GM21619 (cell line): ENCODE measurements at regions not wholly inside any gene's neighbourhood (a gene's known extent, or its start where the extent isn't known, plus 50 kb on each side); places are given as distances from the start of the nearest gene placed in this dataset.
"Not testable (repeated sequence)": the region's sequence is repeated elsewhere in the genome, so short reads cannot be mapped to it uniquely, and the experiment has no call there.

Experiments
- ATAC-seq: cut with Tn5 transposase; IDR thresholded peaks from one replicate; pipeline ENCODE4 v1.9.1; 2021; ENCODE audit not compliant: unreplicated experiment

- peak; percentile 97 for ATAC-seq
Observed at GRCh38 chr5:162209005-162209605, 141.5 kb downstream of the GABRG2 start.

DNA sequence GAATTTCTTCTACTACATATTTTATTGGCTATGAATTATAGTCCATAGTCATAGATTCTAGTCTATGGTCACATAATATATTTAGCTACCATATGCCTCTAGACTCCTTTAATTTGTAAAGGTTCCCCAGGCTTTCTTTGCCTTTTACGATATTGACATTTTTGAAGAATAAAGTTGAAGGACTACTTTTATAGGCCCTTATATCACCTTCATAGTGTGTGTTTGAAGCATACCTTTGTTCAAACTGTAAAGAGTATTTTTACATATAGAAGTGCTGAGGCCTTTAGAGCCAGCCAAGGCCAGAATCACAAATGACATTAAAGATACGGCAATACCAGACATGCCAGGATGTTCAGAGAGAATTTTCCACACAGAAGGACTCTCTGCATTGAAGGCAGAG lies 147.0 kb downstream of the GABRG2 start:
- no peak for ATAC-seq

- ATAC-seq: no peak
Observed at GRCh38 chr5:162217037-162217436, 149.5 kb downstream of the GABRG2 start.

GRCh38 chr5:162221910-162222309 lies 154.3 kb downstream of the GABRG2 start:
- ATAC-seq: no peak

DNA sequence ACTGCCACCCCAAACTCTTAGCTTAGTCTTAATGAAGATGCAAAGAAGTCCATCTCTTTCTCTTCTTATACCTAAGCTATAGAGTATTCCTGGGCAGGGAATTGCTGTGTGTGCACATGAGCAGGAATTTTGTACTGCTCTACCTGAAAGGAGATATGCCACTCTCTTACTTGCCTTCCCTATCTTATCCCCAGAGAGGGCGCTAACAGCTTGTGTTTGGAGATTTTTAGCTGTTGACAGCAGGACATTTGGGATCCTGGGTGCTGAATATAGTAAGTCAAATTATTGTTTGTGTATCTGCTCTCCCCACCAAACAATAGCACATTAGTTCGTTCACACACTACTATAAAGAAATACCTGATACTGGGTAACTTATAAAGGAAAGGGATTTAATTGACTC lies 159.5 kb downstream of the GABRG2 start:
- ATAC-seq: no peak

GRCh38 chr5:162230348-162230747 lies 162.8 kb downstream of the GABRG2 start:
- ATAC-seq: no peak

- ATAC-seq: no peak
Observed at GRCh38 chr5:162231522-162231921, 163.9 kb downstream of the GABRG2 start.

- no peak for ATAC-seq
Observed at GRCh38 chr5:162240734-162241133, 173.2 kb downstream of the GABRG2 start.

- ATAC-seq: no peak
Observed at GRCh38 chr5:162242416-162242815, 174.8 kb downstream of the GABRG2 start.

GRCh38 chr5:162243651-162244050 lies 176.1 kb downstream of the GABRG2 start:
- ATAC-seq: no peak

GRCh38 chr5:162248107-162248713 lies 180.6 kb downstream of the GABRG2 start:
- ATAC-seq: peak; percentile 65

DNA sequence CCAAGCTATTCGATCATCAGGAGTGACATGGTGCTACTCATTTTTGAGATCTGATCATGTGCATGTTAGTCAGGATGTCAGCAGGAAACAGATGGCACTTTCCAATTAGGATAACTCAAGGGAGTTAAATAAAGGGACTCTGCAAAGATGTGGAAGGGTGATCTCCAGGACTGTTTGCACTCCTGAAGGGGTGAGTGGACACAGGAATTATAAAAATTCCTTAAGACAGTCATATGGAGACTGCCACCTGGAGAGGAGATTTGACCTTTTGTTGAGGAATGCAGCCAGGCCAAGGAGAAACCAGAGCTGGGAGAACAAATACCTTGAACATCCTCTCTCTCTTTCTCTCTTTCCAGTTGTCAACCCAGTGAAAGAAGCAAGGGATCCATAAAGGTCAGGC lies 189.1 kb downstream of the GABRG2 start:
- ATAC-seq: no peak

DNA sequence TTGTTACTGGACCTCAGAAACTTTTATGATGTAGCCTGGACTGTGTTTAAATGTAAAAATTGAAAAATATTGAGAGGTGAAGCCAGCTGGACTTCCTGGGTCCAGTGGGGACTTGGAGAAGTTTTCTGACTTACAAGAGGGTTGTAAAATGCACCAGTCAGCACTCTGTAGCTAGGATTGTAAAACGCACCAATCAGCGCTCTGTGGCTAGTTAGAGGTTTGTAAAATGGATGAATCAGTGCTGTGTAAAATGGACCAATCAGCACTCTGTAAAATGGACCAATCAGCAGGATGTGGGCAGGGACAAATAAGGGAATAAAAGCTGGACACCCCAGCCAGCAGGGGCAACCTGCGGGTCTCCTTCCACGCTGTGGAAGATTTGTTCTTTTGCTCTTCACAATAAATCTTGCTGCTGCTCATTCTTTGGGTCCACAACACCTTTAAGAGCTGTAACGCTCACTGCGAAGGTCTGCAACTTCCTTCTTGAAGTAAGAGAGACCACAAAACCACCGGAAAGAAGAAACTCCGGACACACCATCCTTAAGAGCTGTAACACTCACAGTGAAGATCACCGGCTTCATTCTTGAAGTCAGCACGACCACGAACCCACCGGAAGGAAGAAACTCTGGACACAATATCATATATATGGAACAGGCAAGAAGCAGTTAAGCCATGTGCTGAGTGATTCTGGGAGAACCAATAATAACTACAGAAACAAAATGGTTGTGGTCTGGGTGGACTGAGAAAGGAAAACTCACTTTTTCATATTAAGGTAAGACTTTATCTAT lies 201.3 kb downstream of the GABRG2 start:
- ATAC-seq: peak; percentile 70

GRCh38 chr5:162272417-162272816 lies 204.8 kb downstream of the GABRG2 start:
- no peak for ATAC-seq

DNA sequence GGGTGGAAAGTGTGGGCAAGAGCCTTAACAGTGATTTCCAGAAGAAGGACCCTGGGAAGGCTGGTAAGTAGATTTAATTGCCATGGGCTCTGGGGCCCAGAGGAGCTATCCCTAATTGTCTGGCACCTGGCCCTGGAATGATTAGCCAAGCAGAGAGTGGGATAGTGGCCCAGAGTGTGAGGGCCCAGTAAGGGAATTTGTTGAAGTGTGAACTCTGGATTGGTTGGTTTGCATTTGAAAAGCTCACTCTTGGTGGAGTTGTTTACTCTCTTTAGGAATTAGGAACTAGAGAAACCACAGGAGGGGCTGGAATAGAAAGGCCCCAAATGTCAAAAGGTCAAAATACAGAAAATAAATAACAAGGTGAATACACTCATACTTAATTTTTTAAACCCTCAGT lies 207.1 kb downstream of the GABRG2 start:
- ATAC-seq: no peak

- not testable (repeated sequence) for ATAC-seq
Observed at GRCh38 chr5:162275387-162275786, 207.8 kb downstream of the GABRG2 start.

DNA sequence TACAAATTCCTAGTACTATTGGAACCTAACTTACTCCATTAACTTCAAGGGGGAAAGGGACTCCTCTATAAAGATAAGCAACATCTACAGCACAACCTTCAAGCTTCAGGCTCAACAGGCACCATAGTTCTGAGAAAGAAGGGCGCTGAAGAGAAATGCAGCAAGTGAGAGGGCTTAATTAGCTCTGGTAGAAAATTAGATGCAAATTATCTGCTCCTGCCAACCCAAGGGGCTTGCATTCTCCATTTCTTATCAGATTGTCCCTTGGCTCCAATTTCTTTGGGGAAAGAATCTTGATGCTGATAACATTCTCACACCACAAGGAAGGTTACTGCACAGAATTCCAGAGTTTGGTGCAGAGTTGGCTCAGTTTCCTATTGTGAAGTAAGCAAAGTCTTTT lies 214.6 kb downstream of the GABRG2 start:
- ATAC-seq: no peak

DNA sequence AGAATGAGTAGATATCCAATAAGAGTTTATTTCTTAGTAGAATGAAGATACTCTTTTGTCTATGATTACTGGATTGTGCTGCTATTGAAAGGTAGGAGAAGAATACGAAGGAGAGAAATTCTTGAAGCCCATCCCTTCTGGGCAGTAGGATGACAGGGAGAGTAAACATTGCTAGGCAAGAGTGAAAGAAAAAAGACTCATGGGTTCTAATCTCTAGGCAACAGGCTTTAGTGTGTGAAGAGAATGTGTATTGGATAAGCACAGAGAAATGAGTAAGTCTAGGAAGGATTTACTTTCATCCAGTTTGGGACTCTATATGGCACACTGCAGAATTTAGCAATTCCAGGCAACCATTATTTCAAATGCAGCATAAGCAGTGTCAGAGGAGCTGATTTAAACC lies 216.0 kb downstream of the GABRG2 start:
- ATAC-seq: no peak

DNA sequence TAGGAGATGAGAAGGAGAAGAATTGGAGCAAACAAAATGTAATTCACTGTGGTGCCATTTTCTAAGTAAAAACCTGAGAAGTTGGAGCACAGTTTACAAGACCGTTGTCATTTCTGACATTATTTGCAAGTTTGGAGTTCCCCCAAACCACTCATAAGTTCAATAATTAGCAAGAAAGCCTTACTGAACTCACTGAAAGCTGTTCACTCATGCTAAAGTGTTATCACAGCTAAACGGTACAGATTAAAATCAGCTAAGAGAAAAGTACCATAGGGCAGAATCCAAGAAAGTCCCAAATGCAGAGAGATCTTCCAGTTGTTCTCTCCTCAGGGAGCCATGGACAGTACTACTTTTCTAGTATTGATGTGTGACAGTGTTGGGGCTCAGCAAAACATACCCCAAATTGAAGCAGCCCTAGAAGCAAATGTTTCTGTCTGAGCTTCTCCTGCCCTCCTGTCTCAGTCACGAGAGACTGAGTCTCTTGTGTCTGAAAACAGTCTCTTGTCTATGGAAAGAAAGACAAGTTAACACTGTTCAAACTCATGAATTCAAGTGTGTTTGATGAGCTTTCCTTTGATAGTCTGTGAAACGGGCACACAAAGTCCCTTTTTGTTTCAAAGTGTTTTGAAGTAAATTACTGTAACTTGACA lies 221.2 kb downstream of the GABRG2 start:
- peak; percentile 83 for ATAC-seq

GRCh38 chr5:162289489-162289888 lies 221.9 kb downstream of the GABRG2 start:
- ATAC-seq: no peak

GRCh38 chr5:162299793-162300192 lies 232.2 kb downstream of the GABRG2 start:
- no peak for ATAC-seq

- ATAC-seq: no peak
Observed at GRCh38 chr5:162301356-162301755, 233.8 kb downstream of the GABRG2 start.
